Epidermal melanocyte (primary cell): ENCODE measurements at regions not wholly inside any gene's neighbourhood (a gene's known extent, or its start where the extent isn't known, plus 50 kb on each side); places are given as distances from the start of the nearest gene placed in this dataset.
"Not testable (repeated sequence)": the region's sequence is repeated elsewhere in the genome, so short reads cannot be mapped to it uniquely, and the experiment has no call there.

Experiments
- DNase-seq: peaks from one replicate; pipeline ENCODE4 v3.0.0; 2011; ENCODE audit warnings: low spot score; ENCODE audit not compliant: insufficient read length

GRCh38 chr7:115793958-115794702 is 236.4 kb downstream of the TFEC start:
- no peak for DNase-seq

DNA sequence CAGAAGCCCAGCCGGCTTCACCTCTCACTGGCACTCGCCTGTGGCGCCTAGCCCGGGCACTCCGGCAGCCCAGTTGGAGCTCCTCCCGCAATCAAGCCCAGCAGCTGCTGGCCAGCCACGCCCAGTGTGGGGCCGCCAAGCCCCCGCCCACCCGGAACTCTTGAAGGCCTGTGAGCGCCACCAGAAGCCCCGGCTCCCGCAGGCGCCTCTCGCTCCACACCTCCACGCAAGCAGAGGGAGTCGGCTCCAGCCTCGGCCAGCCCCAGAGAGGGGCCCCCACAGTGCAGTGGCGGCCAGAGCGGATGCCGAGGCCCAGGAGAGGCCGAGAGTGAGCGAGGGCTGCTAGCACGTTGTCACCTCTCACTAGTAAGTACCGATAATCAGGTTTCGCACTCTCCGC is 240.7 kb downstream of the TFEC start:
- no peak for DNase-seq

DNA sequence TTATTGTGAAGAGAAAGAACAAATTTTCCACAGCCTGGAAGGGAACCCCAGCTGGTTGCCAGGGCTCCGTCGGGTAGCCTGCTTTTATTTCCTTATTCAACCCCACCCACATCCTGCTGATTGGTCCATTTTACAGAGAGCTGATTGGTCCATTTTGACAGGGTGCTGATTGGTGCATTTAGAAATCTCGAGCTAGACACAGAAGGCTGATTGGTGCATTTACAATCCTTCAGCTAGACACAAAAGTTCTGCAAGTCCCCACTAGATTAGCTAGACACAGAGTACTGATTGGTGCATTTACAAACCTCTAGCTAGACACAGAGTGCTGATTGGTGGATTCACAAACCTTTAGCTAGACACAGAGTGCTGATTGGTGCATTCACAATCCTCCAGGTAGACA is 241.1 kb downstream of the TFEC start:
- DNase-seq: not testable (repeated sequence)

GRCh38 chr7:115782696-115783490 is 247.7 kb downstream of the TFEC start:
- no peak for DNase-seq

DNA sequence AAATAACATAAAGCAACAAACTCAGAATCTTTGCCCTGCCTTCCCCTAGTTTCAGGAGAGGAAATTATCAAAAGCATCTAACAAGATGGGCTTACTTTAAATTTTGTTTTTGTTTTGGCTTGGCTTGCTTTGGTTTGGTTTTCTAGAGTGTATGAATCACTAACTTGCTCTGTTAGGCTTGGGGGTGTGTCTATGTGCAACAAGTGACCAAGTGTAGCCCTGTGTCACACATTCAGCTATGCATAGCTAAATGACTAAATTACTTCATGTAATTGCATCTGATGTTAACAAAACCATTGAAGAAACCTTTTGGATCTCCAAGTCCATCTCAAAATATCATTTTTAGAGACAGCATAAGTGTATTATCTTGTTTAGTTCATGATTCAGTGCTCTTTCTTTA is 251.0 kb downstream of the TFEC start:
- DNase-seq: no peak

- no peak for DNase-seq
Observed at GRCh38 chr7:115775981-115776380, 254.6 kb downstream of the TFEC start.

GRCh38 chr7:115763347-115763746 is 267.2 kb downstream of the TFEC start:
- no peak for DNase-seq

DNA sequence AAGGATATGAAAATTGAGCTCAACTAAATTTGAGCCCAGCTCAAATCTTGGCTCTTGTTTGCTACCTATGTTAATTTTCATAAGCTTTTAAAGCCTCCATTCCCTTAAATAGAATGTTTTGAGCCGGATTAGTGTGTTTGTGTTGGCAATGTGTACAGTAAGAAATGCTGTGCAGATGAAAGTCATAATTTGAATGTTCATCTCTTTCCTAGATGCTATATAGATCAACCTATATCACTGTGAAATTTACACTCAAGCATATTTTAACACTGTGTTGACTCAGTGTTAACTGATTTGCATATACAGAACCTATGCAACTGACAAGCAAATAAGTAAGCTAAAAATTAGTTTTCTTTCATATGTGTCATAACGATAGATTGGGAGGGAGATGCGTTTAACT is 272.5 kb downstream of the TFEC start:
- DNase-seq: no peak

DNA sequence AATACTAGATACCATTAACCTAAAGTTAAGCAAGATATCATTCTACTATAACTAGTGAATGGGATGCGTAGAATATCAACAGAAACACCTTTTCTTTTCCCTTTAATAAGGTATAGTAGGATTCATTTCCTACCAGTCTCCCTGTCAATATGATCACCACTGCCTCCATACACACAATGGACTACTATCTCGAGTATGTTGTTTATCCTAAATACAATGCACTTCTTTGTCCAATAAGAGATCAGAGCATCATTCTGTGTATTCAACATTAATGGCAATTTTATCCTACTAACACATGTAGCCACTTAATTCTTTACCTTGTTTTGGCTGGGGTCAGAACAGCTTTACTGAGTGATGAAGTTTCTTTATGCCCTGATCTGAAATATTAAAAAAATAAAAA is 276.3 kb downstream of the TFEC start:
- DNase-seq: no peak

GRCh38 chr7:115749924-115750323 is 280.6 kb downstream of the TFEC start:
- no peak for DNase-seq

- DNase-seq: no peak
Observed at GRCh38 chr7:115748123-115748738, 282.3 kb downstream of the TFEC start.

DNA sequence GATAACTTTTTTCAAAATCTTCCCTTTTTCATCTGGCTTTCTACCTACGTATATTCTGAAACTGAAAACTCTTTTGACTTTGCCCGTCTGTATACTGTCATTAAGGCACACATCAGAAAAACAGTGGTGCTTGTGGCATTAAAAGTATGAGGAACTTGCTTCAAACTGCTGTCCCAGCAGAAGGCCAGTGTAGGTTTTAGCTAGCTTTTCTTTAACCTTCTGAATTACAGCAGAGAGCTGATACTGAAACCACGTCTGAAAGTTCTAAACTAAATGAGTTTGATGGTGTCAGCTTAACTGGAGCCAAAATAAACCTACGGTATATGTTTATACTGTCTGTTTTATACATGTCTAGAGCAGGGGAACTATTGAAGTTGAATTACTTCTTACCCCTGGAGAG is 283.4 kb downstream of the TFEC start:
- DNase-seq: no peak

- no peak for DNase-seq
Observed at GRCh38 chr7:115740043-115740442, 290.5 kb downstream of the TFEC start.

GRCh38 chr7:115734641-115735040 is 295.9 kb downstream of the TFEC start:
- DNase-seq: no peak

GRCh38 chr7:115731796-115732471 is 298.6 kb downstream of the TFEC start:
- DNase-seq: no peak

DNA sequence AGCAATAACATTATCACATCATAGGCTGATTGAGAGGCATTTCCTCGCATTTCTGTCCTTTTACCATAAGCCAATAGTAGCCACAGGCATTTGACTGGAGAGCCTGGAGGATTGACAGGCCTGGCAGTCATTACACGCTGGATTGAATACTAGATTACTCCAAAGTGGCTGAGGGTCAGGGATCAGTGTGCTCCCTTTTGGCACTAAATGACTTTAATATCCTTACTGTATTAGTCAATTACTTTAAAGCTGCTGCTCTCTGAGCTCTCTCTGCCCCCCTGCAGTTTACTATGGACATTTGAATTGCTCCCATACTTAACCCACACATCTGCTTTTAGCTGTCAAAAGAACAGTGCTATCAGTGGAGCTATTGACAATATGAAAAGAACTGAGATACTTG is 302.0 kb downstream of the TFEC start:
- DNase-seq: no peak

- DNase-seq: no peak
Observed at GRCh38 chr7:115724400-115725056, 306.0 kb downstream of the TFEC start.

DNA sequence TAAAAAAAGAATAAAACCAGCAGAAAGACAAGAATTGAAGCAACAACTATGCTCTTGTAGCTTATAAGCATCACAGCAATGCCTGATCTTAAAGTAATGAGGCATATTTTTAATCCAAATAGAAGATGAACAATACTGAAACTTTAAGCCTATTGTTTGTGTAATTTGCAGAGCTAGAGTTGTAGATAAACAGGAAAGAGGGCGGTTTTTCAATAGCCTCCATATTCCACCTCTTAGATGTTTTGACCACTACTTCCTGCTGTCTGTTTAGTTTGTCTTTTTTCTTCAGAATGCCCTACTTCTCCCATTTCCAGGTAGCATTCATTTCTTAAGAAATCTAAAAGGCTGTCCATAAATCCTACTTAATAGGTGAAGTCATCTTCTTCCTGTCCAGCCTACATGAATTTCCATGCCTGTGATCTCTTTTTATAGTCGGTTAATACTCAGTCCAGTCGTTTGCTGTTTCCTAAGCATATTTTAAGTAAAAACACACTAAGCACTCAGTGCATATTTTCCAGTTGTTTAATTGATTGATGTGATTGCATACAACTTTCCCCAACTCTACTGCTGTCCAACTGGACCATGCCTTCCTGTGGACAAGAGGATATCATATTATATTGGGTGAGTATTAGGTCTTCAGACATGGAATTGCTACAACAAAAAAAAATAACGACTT is 308.1 kb downstream of the TFEC start:
- no peak for DNase-seq

GRCh38 chr7:115721293-115722217 is 309.0 kb downstream of the TFEC start:
- DNase-seq: no peak

DNA sequence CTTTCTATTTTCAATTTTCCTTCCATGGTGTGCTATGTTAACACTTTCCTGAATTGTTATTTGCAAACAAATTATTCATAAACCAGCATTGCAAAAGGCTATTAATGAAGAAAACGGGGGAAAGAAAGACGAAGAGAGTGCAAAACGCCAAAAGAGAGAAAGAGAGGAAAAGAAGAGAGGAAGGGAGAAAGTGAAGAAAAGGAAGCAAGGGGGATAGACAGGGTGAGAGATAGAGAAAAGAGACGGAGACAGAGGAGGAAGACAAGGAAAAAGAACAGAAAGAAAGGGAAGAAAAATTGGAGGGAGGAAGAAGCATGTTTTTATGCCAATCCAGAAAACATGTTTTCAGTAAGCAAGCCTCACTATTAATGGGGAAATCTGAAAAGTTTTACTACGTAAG is 310.6 kb downstream of the TFEC start:
- DNase-seq: no peak
